ENCODE measurements at regions not wholly inside any gene's neighbourhood (a gene's known extent, or its start where the extent isn't known, plus 50 kb on each side); places are given as distances from the start of the nearest gene placed in this dataset.

DNA sequence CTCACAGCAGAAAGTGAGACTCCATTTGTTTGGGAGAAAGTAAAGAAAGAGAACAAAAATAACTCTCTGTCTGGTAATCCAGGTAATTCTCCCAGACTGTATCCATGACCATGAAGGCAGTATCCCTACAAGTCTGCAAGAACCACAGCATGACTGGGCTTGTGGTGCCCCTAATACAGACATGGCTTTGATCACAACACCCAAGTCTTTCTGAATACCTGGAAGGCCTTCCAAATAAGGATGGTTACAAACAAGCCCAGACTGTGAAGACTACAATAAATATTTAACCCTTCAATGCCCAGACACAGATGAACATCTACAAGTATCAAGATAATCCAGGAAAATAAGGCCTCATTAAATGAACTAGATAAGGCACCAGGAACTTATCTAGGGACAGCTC lies 481.1 kb upstream of the RORB start:
- H3K4me1 ChIP-seq (ENCODE audit: control insufficient read depth, insufficient read depth, low read length) = no peaks in the 10 kb centered on the region
- H3K9me3 Mint-ChIP-seq = peaks cover 2 to 7% of the 10 kb centered on the region in 2 donors
- intact Hi-C loops (cut with micrococcal nuclease) = no loop called here
- H3K27me3 Mint-ChIP-seq (ENCODE audit: low read depth in 2 of 2) = no peaks in the 10 kb centered on the region
- peaks cover 14% of the 10 kb centered on the region for H3K36me3 Mint-ChIP-seq
- no peak overlapping the region for H3K4me3 Mint-ChIP-seq
- TF ChIP-seq, protein P1, sequence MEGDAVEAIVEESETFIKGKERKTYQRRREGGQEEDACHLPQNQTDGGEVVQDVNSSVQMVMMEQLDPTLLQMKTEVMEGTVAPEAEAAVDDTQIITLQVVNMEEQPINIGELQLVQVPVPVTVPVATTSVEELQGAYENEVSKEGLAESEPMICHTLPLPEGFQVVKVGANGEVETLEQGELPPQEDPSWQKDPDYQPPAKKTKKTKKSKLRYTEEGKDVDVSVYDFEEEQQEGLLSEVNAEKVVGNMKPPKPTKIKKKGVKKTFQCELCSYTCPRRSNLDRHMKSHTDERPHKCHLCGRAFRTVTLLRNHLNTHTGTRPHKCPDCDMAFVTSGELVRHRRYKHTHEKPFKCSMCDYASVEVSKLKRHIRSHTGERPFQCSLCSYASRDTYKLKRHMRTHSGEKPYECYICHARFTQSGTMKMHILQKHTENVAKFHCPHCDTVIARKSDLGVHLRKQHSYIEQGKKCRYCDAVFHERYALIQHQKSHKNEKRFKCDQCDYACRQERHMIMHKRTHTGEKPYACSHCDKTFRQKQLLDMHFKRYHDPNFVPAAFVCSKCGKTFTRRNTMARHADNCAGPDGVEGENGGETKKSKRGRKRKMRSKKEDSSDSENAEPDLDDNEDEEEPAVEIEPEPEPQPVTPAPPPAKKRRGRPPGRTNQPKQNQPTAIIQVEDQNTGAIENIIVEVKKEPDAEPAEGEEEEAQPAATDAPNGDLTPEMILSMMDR (IDR thresholded peaks at IDR 0.05) = no peak
- DNase-seq (no peak), ATAC-seq (no peak)
- no peak overlapping the region for H3K27ac Mint-ChIP-seq
- no peaks in the 10 kb centered on the region for H3K4me1 Mint-ChIP-seq
- no peaks in the 10 kb centered on the region for H3K9me3 ChIP-seq (ENCODE audit: control insufficient read depth, insufficient read depth, low read length)
- H3K27ac ChIP-seq (ENCODE audit: low read length) = no peak overlapping the region
- H3K27me3 ChIP-seq (ENCODE audit: control insufficient read depth, insufficient read depth, low read length) = no peaks in the 10 kb centered on the region
- H3K36me3 ChIP-seq (ENCODE audit: control insufficient read depth, insufficient read depth, low read length) = no peaks in the 10 kb centered on the region
- no peak overlapping the region for H3K4me3 ChIP-seq (ENCODE audit: low read length)

DNA sequence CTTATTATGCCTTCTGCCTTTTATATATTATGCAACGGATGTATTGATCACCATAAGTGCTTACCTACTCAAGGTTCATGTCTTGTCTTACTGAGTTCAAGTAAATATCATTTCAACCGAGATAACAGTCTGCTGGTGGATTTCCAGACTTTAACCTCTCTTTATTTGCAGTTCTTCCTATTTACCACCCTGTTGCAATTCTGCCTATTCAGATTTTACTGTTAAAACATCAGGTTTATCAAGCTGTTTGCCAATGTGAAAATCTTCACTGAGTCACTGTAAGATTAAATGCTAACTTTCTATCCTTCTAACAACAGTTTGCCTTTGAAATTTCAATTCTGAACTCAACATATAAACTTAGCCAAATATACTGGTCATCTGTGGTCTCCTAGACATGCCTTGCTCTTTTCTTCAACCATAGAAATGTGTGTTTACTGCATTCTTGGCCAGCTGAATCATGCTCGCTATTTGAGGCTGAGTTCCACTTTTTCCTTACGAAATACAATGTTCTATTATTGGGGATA lies 471.7 kb upstream of the RORB start:
- Mint-ChIP-seq H3K27ac (no peak overlapping the region), H3K4me1 (peaks cover 6 to 17% of the 10 kb centered on the region in 2 donors), H3K36me3 (no peaks in the 10 kb centered on the region), H3K4me3 (no peak overlapping the region), H3K9me3 (peaks cover 2 to 8% of the 10 kb centered on the region in 2 donors), H3K27me3 (ENCODE audit: low read depth in 2 of 2) (no peaks in the 10 kb centered on the region)
- Histone ChIP-seq H3K9me3 (ENCODE audit: control insufficient read depth, insufficient read depth, low read length) (no peaks in the 10 kb centered on the region), H3K27ac (ENCODE audit: low read length) (no peak overlapping the region), H3K4me3 (ENCODE audit: low read length) (no peak overlapping the region), H3K4me1 (ENCODE audit: control insufficient read depth, insufficient read depth, low read length) (peaks cover 3% of the 10 kb centered on the region), H3K27me3 (ENCODE audit: control insufficient read depth, insufficient read depth, low read length) (no peaks in the 10 kb centered on the region), H3K36me3 (ENCODE audit: control insufficient read depth, insufficient read depth, low read length) (no peaks in the 10 kb centered on the region)
- ATAC-seq = no peak
- TF ChIP-seq, protein P1 (IDR thresholded peaks at IDR 0.05) = no peak
- intact Hi-C loops (cut with micrococcal nuclease) = loop anchor here (5.0 kb wide), 1 partner anchor 47 kb away; no protein-coding TSS in a partner anchor
- 91% methylated on average over 4 of the region's 4 CpGs for WGBS (ENCODE audit: insufficient coverage)
- no peak for DNase-seq

DNA sequence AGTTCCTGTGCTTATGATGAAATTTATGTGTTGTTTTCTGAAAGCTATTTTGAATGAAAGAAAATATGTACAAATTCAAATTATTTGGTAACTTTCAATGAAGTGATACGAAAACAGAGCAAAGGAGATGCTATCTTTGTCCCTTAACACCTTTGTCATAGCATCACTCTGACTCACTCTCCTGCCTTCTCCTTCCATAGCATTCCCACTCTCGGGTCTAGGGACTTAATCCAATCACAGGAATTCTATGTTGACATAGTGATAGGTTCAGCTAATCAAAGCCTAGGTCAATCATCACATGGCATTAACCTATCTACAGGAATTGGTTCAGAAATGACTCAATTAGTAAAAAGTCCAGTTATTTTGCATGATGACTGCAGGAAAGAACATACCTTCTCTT lies 464.7 kb upstream of the RORB start:
- Histone ChIP-seq H3K9me3 (ENCODE audit: control insufficient read depth, insufficient read depth, low read length) (no peaks in the 10 kb centered on the region), H3K4me1 (ENCODE audit: control insufficient read depth, insufficient read depth, low read length) (peaks cover 3% of the 10 kb centered on the region), H3K4me3 (ENCODE audit: low read length) (no peak overlapping the region), H3K27me3 (ENCODE audit: control insufficient read depth, insufficient read depth, low read length) (no peaks in the 10 kb centered on the region), H3K27ac (ENCODE audit: low read length) (no peak overlapping the region), H3K36me3 (ENCODE audit: control insufficient read depth, insufficient read depth, low read length) (no peaks in the 10 kb centered on the region)
- Mint-ChIP-seq H3K4me3 (no peak overlapping the region), H3K27ac (no peak overlapping the region), H3K36me3 (no peaks in the 10 kb centered on the region), H3K27me3 (ENCODE audit: low read depth in 2 of 2) (no peaks in the 10 kb centered on the region), H3K9me3 (peaks cover 0 to 2% of the 10 kb centered on the region in 2 donors), H3K4me1 (peaks cover 11 to 17% of the 10 kb centered on the region in 2 donors)
- DNase-seq = no peak
- WGBS (ENCODE audit: insufficient coverage) = 58% methylated on average over 2 of the region's 2 CpGs
- intact Hi-C loops (cut with micrococcal nuclease) = no loop called here
- TF ChIP-seq, protein P1 (IDR thresholded peaks at IDR 0.05) = no peak
- ATAC-seq = no peak

DNA sequence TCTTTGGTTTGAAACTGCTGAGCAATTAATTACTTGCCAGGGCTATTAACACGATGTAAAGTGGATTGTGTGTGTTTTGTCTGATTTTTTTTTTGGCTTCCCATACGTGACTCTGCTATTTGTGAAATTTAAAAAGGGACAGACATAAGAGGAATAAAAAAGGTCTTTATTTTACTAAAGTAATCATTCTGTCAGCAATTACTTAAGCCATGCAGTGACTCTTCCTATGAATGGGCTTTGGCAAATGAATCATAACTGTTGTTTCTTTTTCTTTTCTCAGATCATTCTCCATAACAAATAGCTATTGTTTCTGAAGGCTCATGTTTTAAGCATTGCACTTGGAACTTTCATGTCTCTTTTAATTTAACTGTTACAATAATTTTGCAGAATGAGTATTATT lies 461.3 kb upstream of the RORB start:
- H3K9me3 ChIP-seq (ENCODE audit: control insufficient read depth, insufficient read depth, low read length) = no peaks in the 10 kb centered on the region
- no peaks in the 10 kb centered on the region for H3K27me3 ChIP-seq (ENCODE audit: control insufficient read depth, insufficient read depth, low read length)
- peaks cover 6% of the 10 kb centered on the region in 2 donors for H3K4me1 Mint-ChIP-seq
- no peak overlapping the region for H3K4me3 ChIP-seq (ENCODE audit: low read length)
- TF ChIP-seq, protein P1 (IDR thresholded peaks at IDR 0.05) = no peak
- H3K27ac Mint-ChIP-seq = no peak overlapping the region
- no peak overlapping the region for H3K27ac ChIP-seq (ENCODE audit: low read length)
- H3K27me3 Mint-ChIP-seq (ENCODE audit: low read depth in 2 of 2) = no peaks in the 10 kb centered on the region
- WGBS (ENCODE audit: insufficient coverage) = 80% methylated on average over 1 of the region's 2 CpGs
- H3K36me3 ChIP-seq (ENCODE audit: control insufficient read depth, insufficient read depth, low read length) = no peaks in the 10 kb centered on the region
- DNase-seq = no peak
- intact Hi-C loops (cut with micrococcal nuclease) = no loop called here
- no peak overlapping the region for H3K4me3 Mint-ChIP-seq
- no peaks in the 10 kb centered on the region for H3K4me1 ChIP-seq (ENCODE audit: control insufficient read depth, insufficient read depth, low read length)
- no peaks in the 10 kb centered on the region for H3K36me3 Mint-ChIP-seq
- H3K9me3 Mint-ChIP-seq = no peaks in the 10 kb centered on the region
- ATAC-seq = no peak

All from natural killer cell (primary cell).